ENCODE measurements at regions not wholly inside any gene's neighbourhood (a gene's known extent, or its start where the extent isn't known, plus 50 kb on each side); places are given as distances from the start of the nearest gene placed in this dataset.

DNA sequence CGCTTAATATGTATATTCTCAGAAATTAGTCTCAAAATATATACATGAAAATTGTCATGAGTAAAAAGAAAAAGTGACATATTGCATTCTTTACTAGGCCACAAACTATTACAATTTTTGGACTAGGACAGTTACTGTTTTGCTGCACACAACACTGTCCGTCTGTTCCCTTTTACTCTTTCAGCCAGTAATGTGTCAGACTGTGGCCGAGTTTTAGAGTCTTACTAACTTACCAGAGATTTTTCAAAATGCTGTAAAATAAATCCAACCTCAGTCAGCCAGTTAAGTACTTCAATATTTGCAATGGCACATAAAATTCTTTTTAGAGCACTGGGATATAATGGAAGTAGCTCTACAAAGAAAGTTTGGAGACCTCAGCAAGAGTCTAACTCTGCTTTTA, 380.3 kb upstream of the IL12A start:
- Histone ChIP-seq H3K27me3 (replicated peaks in 1 of 7) (no peaks in the 10 kb centered on the region), H3K4me3 (no peak overlapping the region), H3K9me3 (no peaks in the 10 kb centered on the region), H3K27ac (no peak overlapping the region), H3K36me3 (no peaks in the 10 kb centered on the region), H3K4me1 (no peaks in the 10 kb centered on the region)
- intact Hi-C loops (cut with DNase I; ENCODE audit: low total_unique reads), result no loop called here
- no peak for DNase-seq
- TF ChIP-seq, protein P1, sequence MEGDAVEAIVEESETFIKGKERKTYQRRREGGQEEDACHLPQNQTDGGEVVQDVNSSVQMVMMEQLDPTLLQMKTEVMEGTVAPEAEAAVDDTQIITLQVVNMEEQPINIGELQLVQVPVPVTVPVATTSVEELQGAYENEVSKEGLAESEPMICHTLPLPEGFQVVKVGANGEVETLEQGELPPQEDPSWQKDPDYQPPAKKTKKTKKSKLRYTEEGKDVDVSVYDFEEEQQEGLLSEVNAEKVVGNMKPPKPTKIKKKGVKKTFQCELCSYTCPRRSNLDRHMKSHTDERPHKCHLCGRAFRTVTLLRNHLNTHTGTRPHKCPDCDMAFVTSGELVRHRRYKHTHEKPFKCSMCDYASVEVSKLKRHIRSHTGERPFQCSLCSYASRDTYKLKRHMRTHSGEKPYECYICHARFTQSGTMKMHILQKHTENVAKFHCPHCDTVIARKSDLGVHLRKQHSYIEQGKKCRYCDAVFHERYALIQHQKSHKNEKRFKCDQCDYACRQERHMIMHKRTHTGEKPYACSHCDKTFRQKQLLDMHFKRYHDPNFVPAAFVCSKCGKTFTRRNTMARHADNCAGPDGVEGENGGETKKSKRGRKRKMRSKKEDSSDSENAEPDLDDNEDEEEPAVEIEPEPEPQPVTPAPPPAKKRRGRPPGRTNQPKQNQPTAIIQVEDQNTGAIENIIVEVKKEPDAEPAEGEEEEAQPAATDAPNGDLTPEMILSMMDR (IDR thresholded peaks at IDR 0.05 in 8 of 11, conservative IDR thresholded peaks at IDR 0.05 in 3 of 11), result no peak
- TF ChIP-seq POLR2AphosphoS5 (IDR thresholded peaks at IDR 0.05) (no peak), POLR2A (IDR thresholded peaks at IDR 0.05) (no peak)
- 83 to 92% (median 88%) methylated on average over 3 of the region's 3 CpGs for WGBS, 5 donors

DNA sequence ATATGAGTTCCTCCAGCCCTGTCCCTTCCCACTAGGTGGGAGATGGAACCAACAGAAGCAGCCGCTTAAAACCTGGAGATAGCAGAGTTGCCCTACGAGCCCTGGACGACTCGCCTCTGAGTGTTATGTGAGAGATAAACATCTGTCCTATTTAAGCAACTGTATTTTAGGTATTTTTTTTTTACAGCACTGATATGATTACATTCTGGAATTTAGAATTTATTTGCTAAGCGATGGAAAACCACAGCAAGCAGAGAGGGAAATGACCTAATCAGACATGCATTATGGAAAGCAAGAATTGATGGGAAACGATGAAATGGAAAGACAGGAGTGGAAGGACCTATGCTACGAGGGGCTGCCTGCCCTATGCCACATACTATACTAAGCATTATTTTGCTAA, 379.0 kb upstream of the IL12A start:
- no peaks in the 10 kb centered on the region for H3K9me3 ChIP-seq
- H3K4me1 ChIP-seq, result no peaks in the 10 kb centered on the region
- no peak for DNase-seq
- H3K27me3 ChIP-seq (replicated peaks in 1 of 7), result no peaks in the 10 kb centered on the region
- 76 to 90% (median 82%) methylated on average over 7 of the region's 7 CpGs for WGBS, 5 donors
- intact Hi-C loops (cut with DNase I; ENCODE audit: low total_unique reads), result no loop called here
- no peak overlapping the region for H3K4me3 ChIP-seq
- no peak for TF ChIP-seq POLR2AphosphoS5 (IDR thresholded peaks at IDR 0.05)
- TF ChIP-seq, protein P1 (IDR thresholded peaks at IDR 0.05 in 8 of 11, conservative IDR thresholded peaks at IDR 0.05 in 3 of 11), result no peak
- TF ChIP-seq POLR2A (IDR thresholded peaks at IDR 0.05), result no peak
- no peaks in the 10 kb centered on the region for H3K36me3 ChIP-seq
- no peak overlapping the region for H3K27ac ChIP-seq

DNA sequence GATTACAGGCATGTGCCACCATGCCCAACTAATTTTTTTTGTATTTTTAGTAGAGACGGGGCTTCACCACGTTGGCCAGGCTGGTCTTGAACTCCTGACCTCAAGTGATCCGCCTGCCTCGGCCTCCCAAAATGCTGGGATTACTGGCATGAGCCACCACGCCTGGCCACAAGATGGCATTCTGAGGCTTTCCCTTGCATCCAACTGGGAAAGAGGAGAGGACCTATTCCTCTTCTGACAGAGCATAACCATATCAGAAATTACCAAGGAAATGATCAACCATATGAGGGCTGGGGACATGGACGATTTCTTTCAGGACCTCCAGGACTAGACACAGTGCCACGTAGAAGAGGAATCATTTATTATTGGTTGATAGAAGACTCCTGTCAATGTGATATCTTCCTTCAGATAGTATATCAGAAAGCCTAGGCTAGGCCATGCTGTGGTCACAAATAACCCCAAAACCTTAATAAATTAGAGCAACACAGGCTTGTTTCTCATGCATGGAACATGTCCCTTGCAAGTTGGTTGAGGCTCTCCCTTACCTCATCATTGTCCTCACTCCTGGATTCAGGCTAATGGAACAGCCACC, 372.3 kb upstream of the IL12A start:
- Histone ChIP-seq H3K36me3 (no peaks in the 10 kb centered on the region), H3K27ac (no peak overlapping the region), H3K4me1 (no peaks in the 10 kb centered on the region), H3K27me3 (replicated peaks in 1 of 7) (no peaks in the 10 kb centered on the region), H3K4me3 (no peak overlapping the region), H3K9me3 (no peaks in the 10 kb centered on the region)
- WGBS, 5 donors, result 45 to 62% (median 56%) methylated on average over 7 of the region's 7 CpGs
- DNase-seq, result no peak
- intact Hi-C loops (cut with DNase I; ENCODE audit: low total_unique reads), result loop anchor here (5.0 kb wide), 1 partner anchor 191 kb away; no protein-coding TSS in a partner anchor
- TF ChIP-seq POLR2AphosphoS5 (IDR thresholded peaks at IDR 0.05) (no peak), POLR2A (IDR thresholded peaks at IDR 0.05) (no peak)
- TF ChIP-seq, protein P1 (IDR thresholded peaks at IDR 0.05 in 8 of 11, conservative IDR thresholded peaks at IDR 0.05 in 3 of 11), result peak in 10 of 11 experiments; percentile 20 to 67 (median 50)

DNA sequence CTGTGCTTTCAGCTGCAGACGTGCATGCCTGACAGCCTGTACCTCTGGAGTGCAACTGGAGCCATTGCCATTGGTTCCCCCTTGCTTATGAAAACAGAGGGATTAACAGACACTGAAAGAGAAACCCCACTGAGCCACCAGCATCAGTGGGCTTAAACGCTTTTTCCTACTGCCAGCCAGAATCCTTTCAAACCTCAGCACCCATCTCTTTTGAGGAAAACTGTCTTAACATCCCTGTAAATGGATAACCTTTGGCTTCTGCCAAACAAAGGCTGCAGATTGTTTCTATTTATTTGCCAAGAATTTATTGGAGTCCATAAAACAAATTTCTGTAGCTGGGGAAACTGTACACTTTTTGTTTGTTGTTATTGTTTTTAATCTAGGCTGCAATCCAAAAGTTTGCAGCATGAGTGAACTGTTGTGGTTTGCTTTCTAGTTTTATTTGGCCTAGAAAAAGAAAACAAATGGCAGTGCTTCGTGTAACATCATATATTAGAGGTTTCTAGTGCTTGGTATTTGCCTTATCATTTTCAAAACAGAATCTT, 369.2 kb upstream of the IL12A start:
- WGBS, 5 donors, result 51 to 61% (median 55%) methylated on average over 3 of the region's 3 CpGs
- intact Hi-C loops (cut with DNase I; ENCODE audit: low total_unique reads), result loop anchor here (5.0 kb wide), 1 partner anchor 188 kb away; no protein-coding TSS in a partner anchor
- no peak for DNase-seq

More for the DNA sequence above, 369.2 kb upstream of the IL12A start:
- TF ChIP-seq, protein P1 (IDR thresholded peaks at IDR 0.05 in 8 of 11, conservative IDR thresholded peaks at IDR 0.05 in 3 of 11), result no peak
- no peak for TF ChIP-seq POLR2AphosphoS5 (IDR thresholded peaks at IDR 0.05)
- TF ChIP-seq POLR2A (IDR thresholded peaks at IDR 0.05), result no peak
- Histone ChIP-seq H3K9me3 (no peaks in the 10 kb centered on the region), H3K36me3 (no peaks in the 10 kb centered on the region), H3K27ac (no peak overlapping the region), H3K27me3 (replicated peaks in 1 of 7) (no peaks in the 10 kb centered on the region), H3K4me3 (no peak overlapping the region), H3K4me1 (no peaks in the 10 kb centered on the region)

Data from spleen (tissue), 11 donors.